ENCODE measurements at regions not wholly inside any gene's neighbourhood (a gene's known extent, or its start where the extent isn't known, plus 50 kb on each side); places are given as distances from the start of the nearest gene placed in this dataset.

- no peaks in the 10 kb centered on the region for H3K36me3 ChIP-seq (replicated peaks; ENCODE audit: control insufficient read depth, insufficient read depth, low read length)
- DNase-seq = no peak
- H3K27me3 ChIP-seq (ENCODE audit: control insufficient read depth, insufficient read depth, low read length) = no peaks in the 10 kb centered on the region
- no peak overlapping the region for H3K4me3 ChIP-seq (ENCODE audit: insufficient read depth, low read depth, low read length)
Measured at GRCh38 chr2:136189221-136189782, 71.4 kb upstream of the CXCR4 start.

DNA sequence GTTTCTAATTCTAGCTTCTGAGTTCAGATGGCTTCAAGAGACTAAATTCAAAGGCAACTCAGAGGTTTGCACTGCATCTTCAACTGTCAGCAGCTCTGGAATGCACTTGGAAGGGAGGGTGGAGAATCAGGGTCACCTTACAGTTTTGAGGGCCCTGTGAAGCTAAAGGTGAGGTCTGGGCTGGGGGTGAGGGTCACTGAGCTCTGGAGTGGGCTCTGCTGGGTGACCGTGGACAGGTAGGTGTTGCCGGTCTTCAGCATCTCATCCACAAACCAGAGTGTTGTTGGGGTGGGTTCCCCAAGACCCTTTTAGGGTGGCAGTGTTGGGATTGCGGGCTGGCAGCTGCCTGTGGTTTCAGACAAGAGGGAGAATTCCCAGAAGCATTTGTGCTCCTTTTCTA is 70.1 kb upstream of the CXCR4 start:
- no peak overlapping the region for H3K4me3 ChIP-seq (ENCODE audit: insufficient read depth, low read depth, low read length)
- no peaks in the 10 kb centered on the region for H3K27me3 ChIP-seq (ENCODE audit: control insufficient read depth, insufficient read depth, low read length)
- H3K36me3 ChIP-seq (replicated peaks; ENCODE audit: control insufficient read depth, insufficient read depth, low read length) = no peaks in the 10 kb centered on the region
- DNase-seq = no peak

GRCh38 chr2:136185981-136186776 is 68.2 kb upstream of the CXCR4 start:
- Histone ChIP-seq H3K27me3 (ENCODE audit: control insufficient read depth, insufficient read depth, low read length) (no peaks in the 10 kb centered on the region), H3K36me3 (replicated peaks; ENCODE audit: control insufficient read depth, insufficient read depth, low read length) (no peaks in the 10 kb centered on the region), H3K4me3 (ENCODE audit: insufficient read depth, low read depth, low read length) (no peak overlapping the region)
- DNase-seq = no peak

- H3K4me3 ChIP-seq (ENCODE audit: insufficient read depth, low read depth, low read length) = no peak overlapping the region
- no peaks in the 10 kb centered on the region for H3K27me3 ChIP-seq (ENCODE audit: control insufficient read depth, insufficient read depth, low read length)
- no peak for DNase-seq
- no peaks in the 10 kb centered on the region for H3K36me3 ChIP-seq (replicated peaks; ENCODE audit: control insufficient read depth, insufficient read depth, low read length)
Measured at GRCh38 chr2:136183097-136183496, 65.1 kb upstream of the CXCR4 start.

DNA sequence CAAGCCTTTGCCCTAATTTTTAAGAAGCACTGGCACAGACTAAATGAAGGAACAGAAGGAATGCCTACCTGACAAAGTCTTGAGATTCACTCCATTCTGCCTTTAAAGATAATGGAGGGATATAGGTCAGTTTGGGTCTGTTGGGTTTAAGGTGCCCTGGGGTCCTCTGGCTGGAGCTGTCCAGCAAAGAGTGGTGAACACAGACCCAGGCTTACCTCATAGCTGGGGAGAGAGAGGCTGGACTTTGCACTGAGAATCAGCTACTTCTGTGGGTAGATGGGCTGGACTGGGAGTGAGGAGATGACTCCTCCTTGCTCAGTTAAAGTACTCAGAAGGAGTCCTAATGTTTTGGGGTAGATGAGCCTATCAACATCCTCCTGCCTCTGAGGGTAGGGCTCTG is 64.4 kb upstream of the CXCR4 start:
- no peak for DNase-seq
- no peaks in the 10 kb centered on the region for H3K36me3 ChIP-seq (replicated peaks; ENCODE audit: control insufficient read depth, insufficient read depth, low read length)
- no peak overlapping the region for H3K4me3 ChIP-seq (ENCODE audit: insufficient read depth, low read depth, low read length)
- no peaks in the 10 kb centered on the region for H3K27me3 ChIP-seq (ENCODE audit: control insufficient read depth, insufficient read depth, low read length)

DNA sequence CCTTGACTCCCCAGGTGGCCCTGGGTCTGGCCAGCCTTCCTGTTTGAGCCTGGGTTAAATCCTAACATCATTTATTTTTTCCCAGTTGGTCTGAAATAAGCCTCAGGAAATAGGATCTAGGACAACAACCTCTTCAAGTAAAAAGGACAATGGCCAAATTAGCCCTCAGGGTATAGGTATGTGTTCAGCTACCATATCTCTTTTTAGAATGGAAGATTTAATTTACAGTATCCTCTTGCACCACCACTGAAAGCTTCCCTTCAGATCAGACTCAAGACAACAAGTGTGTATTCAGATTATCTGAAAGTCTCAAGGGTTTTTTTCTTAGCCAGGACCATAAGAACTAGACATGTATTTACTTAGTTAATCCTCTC is 61.6 kb upstream of the CXCR4 start:
- H3K27me3 ChIP-seq (ENCODE audit: control insufficient read depth, insufficient read depth, low read length) = no peaks in the 10 kb centered on the region
- H3K4me3 ChIP-seq (ENCODE audit: insufficient read depth, low read depth, low read length) = no peak overlapping the region
- H3K36me3 ChIP-seq (replicated peaks; ENCODE audit: control insufficient read depth, insufficient read depth, low read length) = no peaks in the 10 kb centered on the region
- no peak for DNase-seq

- H3K36me3 ChIP-seq (replicated peaks; ENCODE audit: control insufficient read depth, insufficient read depth, low read length) = no peaks in the 10 kb centered on the region
- DNase-seq = no peak
- no peaks in the 10 kb centered on the region for H3K27me3 ChIP-seq (ENCODE audit: control insufficient read depth, insufficient read depth, low read length)
- H3K4me3 ChIP-seq (ENCODE audit: insufficient read depth, low read depth, low read length) = no peak overlapping the region
Measured at GRCh38 chr2:136178941-136179601, 61.1 kb upstream of the CXCR4 start.

DNA sequence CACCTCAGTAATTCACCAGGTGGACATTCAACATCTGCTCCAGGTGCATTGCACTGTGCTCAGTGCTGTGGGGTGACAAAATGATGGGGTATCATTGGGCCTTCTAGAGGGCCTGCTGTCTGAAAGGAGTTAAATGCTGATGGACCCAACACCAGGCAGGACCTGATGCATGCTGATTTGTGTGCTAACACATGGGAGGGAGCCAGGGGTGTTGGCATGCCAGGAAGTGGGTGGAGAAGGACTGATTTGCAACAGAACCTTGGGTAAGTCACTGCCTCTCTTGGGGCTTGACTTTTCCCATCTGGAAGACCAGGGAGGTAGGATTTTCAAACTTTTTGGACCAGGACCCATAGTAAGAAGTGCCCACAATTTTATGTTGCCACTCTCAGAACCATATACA is 57.9 kb upstream of the CXCR4 start:
- DNase-seq = no peak

GRCh38 chr2:136175466-136175865 is 57.5 kb upstream of the CXCR4 start:
- H3K36me3 ChIP-seq (replicated peaks; ENCODE audit: control insufficient read depth, insufficient read depth, low read length) = no peaks in the 10 kb centered on the region

More for the DNA sequence above, 57.9 kb upstream of the CXCR4 start:
- Histone ChIP-seq H3K4me3 (ENCODE audit: insufficient read depth, low read depth, low read length) (no peak overlapping the region), H3K27me3 (ENCODE audit: control insufficient read depth, insufficient read depth, low read length) (no peaks in the 10 kb centered on the region), H3K36me3 (replicated peaks; ENCODE audit: control insufficient read depth, insufficient read depth, low read length) (no peaks in the 10 kb centered on the region)

DNA sequence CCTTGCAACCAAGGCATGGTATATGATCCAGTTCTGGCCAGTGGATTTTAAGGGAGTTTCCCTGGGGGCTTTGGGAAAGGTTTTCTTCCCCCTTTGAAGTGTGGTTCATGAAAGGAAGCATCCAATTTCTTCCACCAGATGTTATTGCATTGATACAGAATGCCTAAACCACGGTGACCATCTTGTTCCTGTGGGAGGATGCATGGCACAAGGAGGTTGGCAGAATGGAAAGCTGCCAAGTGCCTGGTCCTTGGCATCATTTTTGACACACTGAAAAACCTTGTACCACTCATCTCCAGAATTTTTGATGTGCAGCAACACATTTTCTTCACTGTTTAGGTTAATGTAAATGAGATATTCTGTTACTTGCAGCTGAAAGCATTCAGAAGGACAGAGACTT is 55.2 kb upstream of the CXCR4 start:
- DNase-seq = no peak
- Histone ChIP-seq H3K36me3 (replicated peaks; ENCODE audit: control insufficient read depth, insufficient read depth, low read length) (no peaks in the 10 kb centered on the region), H3K4me3 (ENCODE audit: insufficient read depth, low read depth, low read length) (no peak overlapping the region), H3K27me3 (ENCODE audit: control insufficient read depth, insufficient read depth, low read length) (no peaks in the 10 kb centered on the region)

More at GRCh38 chr2:136175466-136175865, 57.5 kb upstream of the CXCR4 start:
- no peak overlapping the region for H3K4me3 ChIP-seq (ENCODE audit: insufficient read depth, low read depth, low read length)
- no peaks in the 10 kb centered on the region for H3K27me3 ChIP-seq (ENCODE audit: control insufficient read depth, insufficient read depth, low read length)
- DNase-seq = no peak

- no peaks in the 10 kb centered on the region for H3K27me3 ChIP-seq (ENCODE audit: control insufficient read depth, insufficient read depth, low read length)
- H3K36me3 ChIP-seq (replicated peaks; ENCODE audit: control insufficient read depth, insufficient read depth, low read length) = no peaks in the 10 kb centered on the region
- no peak overlapping the region for H3K4me3 ChIP-seq (ENCODE audit: insufficient read depth, low read depth, low read length)
- no peak for DNase-seq
Measured at GRCh38 chr2:136171223-136171622, 53.3 kb upstream of the CXCR4 start.

DNA sequence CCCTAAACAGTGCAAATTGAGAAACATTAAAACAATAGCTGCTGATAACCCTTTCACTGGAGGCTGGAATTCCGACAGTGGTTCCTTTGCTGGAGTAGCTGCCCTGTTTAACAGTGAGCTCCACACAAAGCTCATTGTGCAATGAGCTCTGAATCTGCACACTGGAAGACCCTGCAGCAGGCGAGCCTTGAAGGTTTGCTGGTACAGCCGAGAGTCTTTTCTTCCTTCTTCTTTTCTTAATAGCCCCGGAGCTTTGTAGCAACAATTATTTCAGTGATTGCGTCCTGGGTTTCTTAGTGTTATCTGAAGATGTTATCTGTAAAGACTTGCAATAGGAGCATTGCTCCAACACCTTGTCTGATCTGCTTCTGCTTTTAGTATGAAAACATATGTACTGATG is 50.8 kb upstream of the CXCR4 start:
- DNase-seq = no peak
- no peak overlapping the region for H3K4me3 ChIP-seq (ENCODE audit: insufficient read depth, low read depth, low read length)
- H3K36me3 ChIP-seq (replicated peaks; ENCODE audit: control insufficient read depth, insufficient read depth, low read length) = no peaks in the 10 kb centered on the region
- H3K27me3 ChIP-seq (ENCODE audit: control insufficient read depth, insufficient read depth, low read length) = no peaks in the 10 kb centered on the region

DNA sequence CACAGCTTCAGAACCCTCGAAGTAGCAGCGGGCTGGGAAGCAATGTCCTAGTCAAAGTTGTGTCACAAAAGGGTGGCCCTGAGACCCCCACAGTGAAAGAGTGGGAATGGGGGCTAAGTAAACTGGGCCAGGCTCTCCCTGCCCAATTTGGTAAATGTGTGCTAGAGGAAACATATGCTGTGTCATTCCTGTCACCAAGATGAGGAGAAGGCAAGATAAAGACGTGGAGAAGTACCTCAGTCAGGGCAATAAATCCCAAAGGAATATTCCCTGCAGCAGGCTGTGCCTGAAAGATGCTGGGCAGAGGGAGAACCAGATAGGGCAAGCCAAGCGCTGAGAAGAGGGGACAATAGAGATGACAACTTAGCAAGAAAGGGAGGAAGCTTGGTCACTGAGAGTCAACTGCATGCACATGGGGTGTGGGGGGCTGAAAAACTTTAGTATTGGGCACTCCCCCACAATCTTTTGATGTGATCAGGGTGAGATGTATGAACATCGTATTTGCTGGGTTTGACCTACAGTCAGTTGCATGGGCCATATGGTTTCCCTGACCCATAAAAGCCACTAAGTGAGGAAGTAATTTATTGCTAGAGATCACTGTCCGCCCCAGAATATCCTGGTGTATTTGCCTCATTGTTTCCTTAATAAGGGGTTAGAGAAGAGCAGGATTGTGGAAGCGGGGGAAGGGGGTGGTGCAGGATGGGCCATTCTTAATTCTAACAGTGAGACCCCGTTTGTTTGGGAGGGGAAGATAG is 49.9 kb upstream of the CXCR4 start:
- no peak for DNase-seq
- no peaks in the 10 kb centered on the region for H3K36me3 ChIP-seq (replicated peaks; ENCODE audit: control insufficient read depth, insufficient read depth, low read length)

More for the DNA sequence above, 49.9 kb upstream of the CXCR4 start:
- Histone ChIP-seq H3K27me3 (ENCODE audit: control insufficient read depth, insufficient read depth, low read length) (no peaks in the 10 kb centered on the region), H3K4me3 (ENCODE audit: insufficient read depth, low read depth, low read length) (no peak overlapping the region)
